Eye (tissue), 1 donor: ENCODE measurements at regions not wholly inside any gene's neighbourhood (a gene's known extent, or its start where the extent isn't known, plus 50 kb on each side); places are given as distances from the start of the nearest gene placed in this dataset.
A peak's percentile ranks its signal among the peaks of the same experiment; 100 is the strongest.

ENCODE experiments used
- DNase-seq: peaks from one replicate; pipeline ENCODE4 v3.0.0-alpha.2; 2015

DNA sequence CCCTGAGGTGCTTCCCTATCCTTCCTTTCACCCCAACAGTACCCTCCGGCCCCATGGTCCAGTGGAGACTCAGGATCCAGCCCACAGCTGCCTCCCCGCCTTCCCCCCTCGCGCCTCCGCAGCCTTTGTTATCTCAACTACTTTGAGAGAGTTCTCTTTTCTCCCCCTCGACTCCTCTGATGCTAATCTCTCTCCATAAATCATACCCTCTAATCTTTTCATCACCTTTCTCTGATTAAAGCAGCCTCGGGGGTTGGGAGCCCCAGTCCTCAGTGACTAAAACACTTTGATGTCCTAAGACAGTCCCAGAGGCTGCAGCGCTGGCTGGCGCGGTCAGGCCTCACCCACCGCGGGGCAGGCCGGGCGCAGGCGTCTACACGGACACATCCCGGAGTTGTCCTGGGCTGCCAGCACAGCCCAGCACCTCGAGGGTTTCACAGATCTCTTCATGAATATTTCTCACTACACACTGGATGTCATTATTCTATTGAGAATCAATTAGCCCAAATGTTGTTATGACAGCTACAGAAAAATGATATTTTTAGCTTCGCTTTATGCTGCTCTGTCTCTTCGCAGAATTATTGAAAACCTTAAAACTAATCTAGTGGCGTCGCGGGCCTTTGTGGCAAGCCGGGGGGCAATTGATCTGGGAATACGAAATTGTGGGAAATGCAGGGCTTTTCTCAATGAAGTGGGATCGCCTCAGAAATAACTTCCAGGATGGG, 289.5 kb downstream of the RRAGC start:
- no peak for DNase-seq

DNA sequence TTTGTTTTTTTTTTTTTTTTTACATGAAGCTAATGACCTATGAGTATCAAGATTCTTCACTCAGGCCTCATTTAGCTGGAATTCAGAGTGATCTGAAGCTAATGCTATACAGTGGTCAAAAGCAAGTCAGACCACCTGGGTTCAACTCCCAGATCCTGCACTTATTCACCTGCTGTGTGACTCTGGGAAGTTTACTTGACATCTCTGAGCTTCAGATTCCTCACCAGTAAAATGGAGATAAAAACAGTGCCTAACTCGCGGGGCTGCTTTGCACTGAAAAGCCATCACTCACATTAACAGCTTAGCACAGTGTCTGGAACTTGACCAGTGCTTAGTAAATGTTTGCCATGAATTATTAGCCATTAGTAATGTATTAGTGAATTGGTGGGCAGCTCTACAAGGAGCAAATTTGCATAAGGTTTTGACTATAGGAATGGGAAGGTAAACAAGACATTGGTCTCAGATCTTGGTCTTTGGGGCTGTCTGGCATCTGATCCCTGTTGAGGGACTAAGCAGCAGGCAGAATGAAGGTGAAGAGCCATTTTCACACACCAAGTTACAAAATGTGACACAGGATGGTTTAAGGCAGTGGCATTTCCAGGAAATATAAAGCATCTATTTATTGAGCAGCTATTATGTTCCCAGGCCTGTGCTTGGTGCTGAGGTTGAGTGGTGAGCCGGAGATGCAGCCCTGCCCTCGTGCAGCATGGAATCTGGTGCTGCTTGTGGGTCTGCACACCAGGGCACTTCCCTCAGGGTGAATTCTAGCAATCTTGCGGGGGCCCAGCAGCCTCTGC, 291.3 kb downstream of the RRAGC start:
- no peak for DNase-seq

DNA sequence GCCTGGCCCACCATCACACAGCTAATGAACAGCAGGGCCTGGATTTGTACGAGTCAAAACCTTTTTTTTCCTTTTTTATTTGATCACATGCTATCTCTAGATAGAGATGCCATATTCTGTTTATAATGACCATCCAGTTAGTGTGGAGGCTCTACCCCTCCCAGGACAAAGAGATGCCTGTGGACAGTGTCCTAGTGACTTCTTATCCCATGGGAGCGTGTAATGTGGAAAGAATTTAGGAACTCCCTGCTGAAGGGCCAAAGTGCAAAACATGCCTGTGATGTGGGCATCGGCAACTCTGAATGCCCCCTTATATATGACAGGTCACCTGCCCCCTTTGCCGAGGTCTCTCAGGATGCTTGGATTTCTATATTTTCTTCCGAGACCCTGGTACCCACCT, 292.2 kb downstream of the RRAGC start:
- DNase-seq: no peak

DNA sequence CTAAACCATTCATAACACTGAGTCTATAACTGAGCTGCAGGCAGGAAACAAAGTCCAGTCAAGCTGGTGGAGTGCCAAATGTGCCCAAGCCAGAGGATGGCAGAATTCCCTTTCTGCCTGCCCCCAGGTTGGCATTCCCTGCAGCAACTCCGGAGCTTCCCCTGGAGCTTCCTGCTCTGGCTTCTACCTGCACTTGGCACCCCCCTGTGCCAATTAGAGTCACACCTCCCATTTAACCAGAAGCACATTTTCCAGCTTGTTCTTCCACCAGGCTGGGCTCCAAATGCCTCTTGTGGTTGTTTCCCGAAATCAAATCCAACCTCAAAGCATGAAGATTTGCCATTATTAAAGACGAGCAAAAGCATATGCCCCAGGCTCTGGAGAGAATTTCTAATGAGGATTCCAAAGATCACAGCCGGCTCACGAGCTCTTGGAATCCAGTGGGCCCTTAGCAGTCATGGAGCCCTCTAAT, 294.5 kb downstream of the RRAGC start:
- DNase-seq: no peak

DNA sequence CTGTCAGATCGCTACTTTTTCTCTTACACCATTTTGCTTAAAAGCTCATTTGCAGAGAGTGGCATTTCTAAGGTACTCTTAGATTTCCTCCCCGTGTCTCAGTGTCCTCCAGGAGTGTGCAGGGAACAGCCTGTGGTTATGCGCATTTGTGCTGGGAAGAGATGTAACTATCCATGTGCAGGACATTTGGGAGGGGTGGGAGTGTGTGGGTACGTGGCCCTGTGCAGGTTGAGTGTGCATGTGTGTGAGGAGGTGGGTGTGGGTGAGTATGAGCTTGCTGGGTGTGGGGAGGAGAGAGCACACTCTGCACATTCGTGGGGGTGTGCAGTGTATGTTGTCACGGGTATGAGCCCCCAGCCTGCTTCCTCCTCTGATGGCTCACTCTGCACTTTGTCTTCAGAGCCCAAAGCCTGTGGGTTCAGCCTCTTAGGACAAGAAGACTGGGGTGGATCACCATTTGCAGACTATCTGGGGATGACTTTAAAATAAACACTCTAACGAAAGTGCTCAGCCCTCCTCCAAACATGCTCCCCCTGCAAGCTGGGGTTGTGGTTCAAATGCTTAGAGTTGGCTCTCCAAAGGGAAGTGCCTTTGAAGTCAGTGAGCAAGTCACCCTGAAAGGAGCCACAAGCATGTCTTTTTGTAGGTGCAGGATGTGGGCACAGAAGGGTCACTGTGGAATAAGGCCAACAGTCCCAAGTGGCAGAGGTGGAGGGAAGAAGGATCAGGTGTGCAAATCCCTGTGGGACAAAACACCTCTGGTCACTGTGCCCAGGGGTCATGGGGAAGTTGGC, 295.4 kb downstream of the RRAGC start:
- no peak for DNase-seq

DNA sequence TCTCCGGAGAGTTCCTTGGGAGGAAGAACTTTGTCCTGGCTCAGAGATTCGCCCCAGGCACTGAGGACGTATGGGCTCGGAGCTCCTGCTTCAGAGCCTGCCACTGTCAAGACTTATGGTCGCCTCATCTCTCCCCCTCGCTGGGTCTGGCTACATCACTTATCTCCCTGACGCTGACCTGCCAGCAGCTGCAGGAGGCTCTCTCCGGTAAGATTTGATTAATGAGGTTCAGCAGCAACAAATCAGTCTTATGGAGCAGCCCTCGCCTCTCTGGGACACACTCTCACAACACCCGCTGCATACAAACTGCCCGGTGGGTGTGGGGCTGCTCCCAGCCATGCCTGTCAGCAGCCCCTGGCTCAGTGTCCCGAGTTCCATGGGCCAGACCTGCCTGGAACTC, 297.8 kb downstream of the RRAGC start:
- no peak for DNase-seq

DNA sequence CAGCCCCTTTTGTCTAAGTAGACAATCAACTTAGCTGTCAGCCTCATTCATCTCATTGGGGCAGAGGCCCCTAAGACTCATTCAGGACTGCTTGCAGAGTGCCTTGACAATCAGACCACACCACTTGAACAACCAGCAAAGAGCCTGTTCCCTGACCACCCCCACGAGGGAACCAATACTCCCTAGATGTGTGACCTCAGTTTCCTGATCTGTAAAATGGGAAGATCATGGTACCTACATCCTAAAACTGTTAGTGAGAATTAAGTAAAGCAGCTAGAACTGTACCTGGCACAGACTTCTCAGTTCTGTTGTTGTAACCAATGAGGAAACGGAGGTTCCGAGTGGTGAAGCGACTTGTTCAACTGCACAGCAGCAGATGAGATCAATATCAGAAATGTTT, 298.5 kb downstream of the RRAGC start:
- DNase-seq: no peak

DNA sequence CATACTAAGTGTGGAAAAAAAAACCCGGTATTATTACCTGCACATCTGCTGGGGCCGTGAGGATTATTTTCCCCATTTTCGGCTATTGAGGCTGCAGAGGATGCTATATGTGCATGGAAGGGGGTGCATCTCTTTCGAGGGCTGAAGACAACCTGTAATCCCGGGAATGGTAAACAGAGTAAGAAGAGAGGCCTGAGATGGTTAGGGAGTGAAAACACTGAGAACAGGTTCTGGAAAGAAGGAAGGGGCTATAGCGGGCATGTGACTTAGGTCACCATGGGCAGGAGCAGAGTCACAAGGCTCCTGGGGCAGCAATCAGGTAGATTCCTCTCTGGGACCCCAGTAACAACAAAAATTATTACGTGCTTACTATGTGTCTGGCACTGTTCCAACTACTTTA, 299.1 kb downstream of the RRAGC start:
- DNase-seq: no peak

DNA sequence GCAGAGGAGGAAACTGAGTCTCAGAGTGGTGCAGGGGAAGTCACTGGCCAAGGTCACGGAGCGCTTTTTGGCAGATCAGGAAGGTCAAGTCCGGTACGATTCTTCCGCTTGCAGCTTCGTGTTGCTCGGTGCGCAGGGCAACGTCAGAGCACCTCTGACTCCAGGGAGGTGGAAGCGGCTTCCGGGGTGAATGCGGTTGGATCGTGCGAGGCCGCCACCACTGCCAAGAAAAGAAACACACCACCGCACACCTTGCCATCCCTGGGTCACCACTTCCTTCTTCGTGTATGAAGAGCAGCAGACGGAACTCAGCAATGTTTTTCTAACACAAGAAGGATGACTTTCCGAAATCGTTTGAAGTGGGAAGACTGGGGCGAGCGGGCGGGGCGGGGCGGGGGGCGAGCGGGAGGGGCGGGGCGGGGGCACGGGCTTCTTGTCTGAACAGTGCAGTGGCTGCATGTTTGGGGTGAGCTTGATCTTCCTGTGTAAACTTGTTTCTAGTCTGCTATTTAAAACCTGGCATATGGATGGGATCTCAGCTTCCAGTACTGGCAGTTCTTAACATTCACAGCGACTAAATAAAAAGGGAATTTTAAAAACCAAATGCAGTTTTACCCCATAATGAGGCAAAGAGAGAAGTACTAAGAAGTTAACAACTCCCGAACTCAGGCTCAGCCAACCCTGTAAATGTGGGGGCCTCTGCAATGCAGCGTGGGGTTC, 300.0 kb downstream of the RRAGC start:
- DNase-seq: no peak

DNA sequence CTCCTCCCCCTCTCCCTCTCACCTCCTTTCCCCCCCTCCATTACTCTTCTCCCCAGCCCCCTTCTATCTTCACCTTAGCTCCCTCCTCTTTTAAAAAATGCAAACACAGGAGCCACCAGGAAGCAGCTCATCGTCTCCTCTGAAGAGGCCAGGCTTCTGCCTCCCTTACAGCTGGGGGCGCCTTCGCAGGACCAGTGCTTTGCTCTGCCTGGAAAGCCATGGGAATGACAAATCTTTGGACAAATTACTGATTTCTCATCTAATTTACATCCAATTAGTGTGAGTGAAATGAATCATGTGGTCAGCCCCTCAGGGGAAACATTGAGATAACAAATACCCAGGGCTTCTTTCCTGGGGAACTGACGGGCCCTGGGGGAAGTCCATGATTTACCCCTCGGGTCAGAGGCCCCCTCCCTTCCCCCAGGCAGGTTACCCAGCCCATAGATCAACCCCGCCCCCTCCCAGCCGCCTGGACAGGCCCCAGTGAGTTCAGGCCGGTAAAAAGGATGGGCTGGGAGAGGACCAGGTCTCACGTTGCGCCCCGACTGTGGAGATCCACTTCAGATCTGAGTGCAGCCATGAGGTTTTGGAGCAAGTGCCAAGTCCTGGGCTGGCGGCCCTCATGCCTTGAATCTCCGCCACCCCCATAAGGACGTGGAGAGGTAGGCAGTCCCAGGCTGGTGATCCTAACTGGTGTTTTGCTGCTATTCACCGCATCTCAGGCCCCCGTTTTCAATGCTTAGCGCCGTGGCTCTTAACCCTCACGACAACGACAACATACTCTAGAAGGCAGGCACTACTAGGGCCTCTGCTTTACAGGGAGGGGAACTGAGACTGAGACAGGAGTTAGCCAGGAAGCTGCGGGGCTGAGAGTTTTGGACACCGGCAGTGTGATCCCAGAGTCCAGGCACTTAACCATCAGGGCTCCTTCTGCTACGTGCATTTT, 300.8 kb downstream of the RRAGC start:
- DNase-seq: peak; percentile 50

DNA sequence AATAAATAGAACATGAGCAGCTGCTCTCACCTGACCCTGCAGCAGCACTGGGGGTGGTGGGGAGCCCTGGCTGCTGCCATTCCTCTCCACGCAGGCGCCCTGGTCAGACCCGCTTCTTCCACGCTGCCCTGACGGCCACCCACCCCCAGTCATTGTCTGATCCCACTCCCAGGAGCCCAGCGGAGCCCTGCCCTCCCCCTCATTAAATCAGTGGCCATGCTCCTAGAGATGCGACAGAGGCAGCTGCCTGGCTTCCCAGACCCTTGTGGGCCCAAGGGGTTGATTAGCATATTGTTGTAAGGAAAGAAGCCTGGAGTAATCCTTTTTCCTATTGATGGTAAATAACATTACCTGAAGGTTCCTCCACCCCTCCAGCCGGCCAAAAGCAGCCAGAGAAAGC, 301.5 kb downstream of the RRAGC start:
- DNase-seq: peak; percentile 72

DNA sequence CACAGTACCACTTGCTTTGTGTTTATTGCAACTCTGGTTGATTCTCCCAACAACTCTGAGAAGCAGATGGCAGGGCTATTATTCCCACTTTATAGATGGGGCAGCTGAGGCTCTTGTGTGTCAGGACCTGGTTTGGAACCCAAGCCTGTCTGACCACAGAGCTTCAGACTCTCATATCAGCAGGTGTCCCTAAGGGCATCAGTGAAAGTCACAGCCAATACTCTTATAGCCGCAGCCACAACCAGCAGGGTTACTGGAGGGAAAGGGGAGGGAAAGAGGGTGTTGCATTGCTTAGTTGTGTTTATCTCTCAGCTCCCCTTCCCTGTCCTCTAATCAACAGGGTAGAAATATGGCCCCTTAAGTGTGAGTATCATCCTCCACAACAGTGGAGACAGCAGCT, 304.0 kb downstream of the RRAGC start:
- DNase-seq: no peak

DNA sequence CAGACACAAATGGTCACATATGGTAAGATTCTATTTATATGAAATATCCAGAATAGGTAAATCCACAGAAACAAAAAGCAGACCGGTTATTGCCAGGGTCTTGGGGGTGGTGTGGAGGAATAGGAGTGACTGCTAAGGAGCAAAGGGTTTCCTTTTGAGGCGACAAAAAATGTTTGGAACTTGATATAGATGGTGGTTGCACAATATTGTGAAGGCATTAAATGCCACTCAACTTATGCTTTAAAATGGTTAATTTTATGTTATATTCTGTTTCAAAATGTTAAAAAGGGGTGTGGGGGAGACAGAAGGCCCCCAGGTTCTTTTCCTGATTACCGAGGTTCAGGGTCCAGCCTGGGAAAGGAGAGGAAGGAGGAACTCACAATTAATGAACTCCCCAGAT, 304.4 kb downstream of the RRAGC start:
- no peak for DNase-seq

DNA sequence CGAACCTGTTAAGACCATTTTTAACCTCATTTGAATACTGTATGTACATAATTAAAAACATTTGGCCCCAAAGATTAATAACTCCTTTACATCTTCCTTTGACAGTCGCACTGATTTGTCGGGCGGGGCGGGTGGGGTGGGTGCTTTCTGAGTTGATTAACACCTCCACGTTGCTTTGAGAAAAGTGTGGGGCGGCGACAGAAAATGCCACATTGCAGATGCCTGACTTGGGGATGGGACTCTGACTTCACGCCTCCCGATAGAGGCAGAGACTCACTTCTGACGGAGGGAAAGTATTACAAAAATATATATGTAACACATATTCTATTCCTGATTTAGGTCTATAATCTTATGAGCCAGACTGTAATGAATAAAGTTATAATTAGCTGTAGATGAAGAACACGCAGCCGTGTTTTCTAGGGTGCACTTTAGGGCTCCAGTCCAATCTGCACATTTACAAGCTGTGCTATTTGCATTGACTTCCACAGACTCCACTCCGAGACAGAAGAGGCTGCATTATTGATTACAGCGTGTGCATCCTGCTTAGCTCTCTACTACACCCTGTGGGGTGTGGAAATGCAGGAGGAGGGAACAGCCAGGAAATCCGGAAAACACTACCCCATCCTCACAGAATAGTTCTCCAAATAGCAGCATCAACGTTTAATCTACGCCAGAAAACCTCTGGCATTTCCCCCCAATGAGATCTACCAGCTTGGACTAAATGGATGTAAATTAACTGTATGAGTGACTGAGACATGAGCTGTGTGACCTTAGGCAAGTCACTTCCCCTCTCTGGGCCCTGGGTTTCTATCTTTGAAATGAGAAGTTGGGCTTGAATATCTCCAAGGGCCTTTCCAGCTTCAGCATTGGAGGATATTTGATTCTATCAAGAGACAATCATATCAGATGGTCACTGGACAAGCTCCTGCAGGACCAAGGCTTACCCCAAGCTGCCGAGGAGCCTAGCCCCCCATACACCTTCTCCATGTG, 308.0 kb downstream of the RRAGC start:
- DNase-seq: no peak

DNA sequence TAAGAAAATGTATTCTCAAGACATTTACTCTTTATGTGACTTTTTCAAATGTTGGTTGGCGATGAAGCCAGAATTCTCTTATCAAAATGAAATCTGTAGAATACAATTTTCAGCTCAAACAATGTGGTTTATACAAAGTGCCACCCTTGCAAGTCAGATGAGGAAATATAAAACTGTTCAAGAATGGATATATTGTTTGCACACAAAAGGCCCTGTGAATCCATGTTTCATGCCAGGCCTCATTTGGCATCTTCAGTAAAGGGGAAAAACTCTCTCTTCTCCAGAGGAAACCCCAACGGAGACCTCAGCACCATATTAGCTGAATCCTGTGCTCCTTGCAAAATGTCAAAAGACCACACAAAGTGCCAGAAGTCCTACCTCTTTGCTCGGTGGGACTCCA, 310.4 kb downstream of the RRAGC start:
- no peak for DNase-seq

DNA sequence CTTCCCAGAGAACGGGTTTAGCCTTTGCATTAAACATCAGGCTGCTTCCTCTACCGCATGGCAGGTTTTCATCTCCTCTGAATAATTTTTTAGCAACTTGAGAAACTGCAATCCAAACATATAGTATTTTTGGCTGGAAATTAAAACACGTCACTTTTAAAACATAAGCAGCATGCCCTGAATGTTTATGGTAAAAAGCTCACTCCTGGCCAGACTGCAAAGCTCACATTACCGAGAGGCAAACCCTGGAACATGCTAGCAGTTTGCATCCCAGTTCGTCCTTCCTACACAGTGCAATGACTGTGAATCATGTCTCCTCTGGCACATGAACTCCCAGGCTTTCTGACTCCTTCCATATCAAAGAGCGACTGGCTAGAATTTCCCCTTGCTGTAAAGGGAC, 312.3 kb downstream of the RRAGC start:
- DNase-seq: no peak

DNA sequence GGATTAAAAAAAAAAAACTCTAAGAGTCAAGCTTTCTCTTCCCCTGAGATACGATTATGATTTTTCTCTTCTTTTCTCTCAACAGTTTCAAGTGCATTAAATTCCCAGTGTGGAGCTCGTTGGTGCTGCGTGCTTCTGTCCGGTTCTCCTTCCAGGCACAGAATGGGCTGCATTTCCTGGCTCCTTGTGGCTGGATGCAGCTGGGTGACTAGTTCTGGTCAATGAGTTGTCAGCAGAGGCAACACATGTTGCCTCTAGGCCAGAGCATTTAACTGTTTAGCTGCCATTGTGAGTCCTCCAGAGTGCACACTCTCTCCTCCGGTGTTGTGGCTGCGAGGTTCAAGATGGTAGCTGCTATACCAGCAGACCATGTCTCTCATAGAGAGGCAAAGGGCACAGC, 312.9 kb downstream of the RRAGC start:
- no peak for DNase-seq

DNA sequence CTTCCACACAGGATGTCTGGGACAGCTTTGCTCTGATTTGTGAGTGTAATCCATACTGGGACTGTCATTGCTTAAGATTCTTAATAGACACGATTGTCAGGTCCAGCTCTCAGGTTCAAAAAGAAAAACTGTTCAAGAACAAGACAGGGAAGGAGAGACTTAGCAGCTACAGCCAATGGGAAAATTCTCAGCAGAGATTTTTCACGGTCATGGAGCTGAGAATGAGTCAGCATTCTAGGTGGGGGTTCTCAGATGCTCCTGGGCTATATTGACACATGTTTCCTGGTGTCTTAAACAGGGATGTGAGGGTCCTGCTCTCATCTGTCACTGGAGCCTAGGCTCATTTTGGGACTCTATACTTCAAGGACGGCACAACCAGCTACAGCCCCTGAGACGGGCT, 318.3 kb downstream of the RRAGC start:
- DNase-seq: no peak

DNA sequence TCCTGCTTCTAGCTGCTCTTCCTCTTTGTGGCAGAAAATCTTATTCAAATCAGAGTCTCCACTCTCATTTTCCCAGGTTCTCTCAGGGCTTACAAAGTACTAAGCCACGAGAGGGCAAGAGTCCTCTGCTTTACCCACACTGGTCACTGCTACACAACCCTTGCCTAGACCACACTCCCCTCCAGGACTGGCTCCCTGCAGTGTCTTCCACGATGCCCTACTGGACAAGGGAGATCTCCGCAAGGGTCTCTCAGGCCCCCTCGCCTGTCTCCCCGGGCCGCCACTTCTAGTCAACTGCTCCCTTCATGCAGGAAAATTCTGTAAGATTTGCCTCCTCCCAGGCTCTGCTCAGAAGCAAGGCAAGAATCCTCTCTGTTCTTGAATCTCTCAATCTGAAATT, 319.6 kb downstream of the RRAGC start:
- DNase-seq: no peak

DNA sequence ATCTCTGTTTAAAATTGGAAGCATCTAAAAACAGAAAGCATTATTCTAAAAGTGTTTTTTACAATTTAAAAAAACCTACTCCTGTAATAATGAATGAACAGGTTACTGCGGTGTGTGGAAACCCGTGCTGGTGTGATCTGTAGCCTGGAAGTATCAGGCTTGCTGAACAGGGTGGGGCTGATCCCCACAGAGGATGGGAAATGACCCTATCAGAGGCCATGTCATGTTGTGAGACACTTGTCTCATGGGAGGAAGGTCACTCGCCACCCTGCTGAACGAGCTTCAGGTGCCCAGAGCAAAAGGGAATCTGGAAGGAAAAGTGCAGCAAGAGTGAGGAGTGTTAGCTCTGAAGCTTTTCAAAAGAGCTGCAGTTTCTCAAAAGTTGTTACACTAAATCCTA, 320.7 kb downstream of the RRAGC start:
- no peak for DNase-seq

DNA sequence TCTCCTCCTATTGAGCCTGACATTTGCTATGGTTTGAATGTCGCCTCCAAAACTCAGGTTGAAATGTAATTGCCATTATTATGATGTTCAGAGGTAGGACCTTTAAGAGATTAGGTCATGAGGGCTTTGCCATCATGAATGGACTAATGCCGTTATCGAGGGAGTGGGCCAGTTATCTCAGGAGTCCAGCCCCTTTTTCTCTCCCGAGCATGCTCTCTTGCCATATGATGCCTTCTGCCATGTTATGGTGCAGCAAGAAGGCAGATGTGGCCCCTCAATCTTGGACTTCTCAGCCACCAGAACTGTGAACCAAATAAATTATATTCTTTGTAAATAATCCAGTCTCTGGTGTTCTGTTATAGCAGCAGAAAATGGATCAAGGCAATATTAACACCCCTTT, 323.5 kb downstream of the RRAGC start:
- DNase-seq: no peak
